Keratinocyte (primary cell): ENCODE measurements at regions not wholly inside any gene's neighbourhood (a gene's known extent, or its start where the extent isn't known, plus 50 kb on each side); places are given as distances from the start of the nearest gene placed in this dataset.

ENCODE experiments used
- DNase-seq: peaks from one replicate; pipeline ENCODE4 v3.0.0-alpha.2; 2011; ENCODE audit warnings: low read depth, missing footprints, low spot score
- FAIRE-seq: peaks from 2 replicates; lab custom pipeline; 2011; peaks lifted over from hg19 to GRCh38; lab: Jason Lieb, UNC
- H2AFZ ChIP-seq: 2 replicates; pipeline ENCODE4 v1.6.0; 2012; ENCODE audit warnings: low read length, control low read depth, inconsistent platforms; ENCODE audit not compliant: control insufficient read depth
- H3K27ac ChIP-seq: 2 replicates; pipeline ENCODE4 v1.5.1; 2011; ENCODE audit warnings: low read length; ENCODE audit not compliant: control insufficient read depth, insufficient read depth
- H3K27me3 ChIP-seq: 3 replicates; pipeline ENCODE4 v1.6.0; 2011; ENCODE audit warnings: low read length; ENCODE audit not compliant: control insufficient read depth, insufficient read depth; ENCODE audit errors: extremely low read depth
- H3K36me3 ChIP-seq, 2 experiments: 2 replicates in 1 of 2; 3 replicates in 1 of 2; pipeline ENCODE4 v1.5.1; 2011; ENCODE audit warnings: low read length in 2 of 2, mild to moderate bottlenecking in 1 of 2; ENCODE audit not compliant: control insufficient read depth in 2 of 2, insufficient read depth in 2 of 2; ENCODE audit errors: extremely low read depth in 1 of 2
- H3K4me1 ChIP-seq: 3 replicates; pipeline ENCODE4 v1.5.1; 2011; ENCODE audit warnings: low read length; ENCODE audit not compliant: control insufficient read depth, insufficient read depth; ENCODE audit errors: extremely low read depth
- H3K4me2 ChIP-seq: 3 replicates; pipeline ENCODE4 v1.6.0; 2011; ENCODE audit warnings: low read depth, low read length; ENCODE audit not compliant: control insufficient read depth, insufficient read depth; ENCODE audit errors: extremely low read depth
- H3K4me3 ChIP-seq, 3 experiments: fragments of 200-600 bp in 1 of 3; sonication (generic) in 1 of 3; 2 replicates in 2 of 3; 3 replicates in 1 of 3; pipeline ENCODE4 v1.5.1; 2011 to 2016; ENCODE audit warnings: low read length in 3 of 3, mild to moderate bottlenecking in 3 of 3, control low read depth in 2 of 3, inconsistent platforms in 1 of 3, low read depth in 1 of 3, mixed read lengths in 1 of 3, mixed run types in 1 of 3, moderate library complexity in 1 of 3; ENCODE audit not compliant: control insufficient read depth in 2 of 3, insufficient read depth in 2 of 3; ENCODE audit errors: extremely low read depth in 1 of 3
- H3K79me2 ChIP-seq: 2 replicates; pipeline ENCODE4 v1.6.0; 2012; ENCODE audit warnings: low read length; ENCODE audit not compliant: control insufficient read depth, insufficient read depth
- H3K9ac ChIP-seq: 3 replicates; pipeline ENCODE4 v1.6.0; 2011; ENCODE audit warnings: low read length; ENCODE audit not compliant: control insufficient read depth, insufficient read depth; ENCODE audit errors: extremely low read depth
- H3K9me1 ChIP-seq: 3 replicates; pipeline ENCODE4 v1.6.0; 2011; ENCODE audit warnings: low read length; ENCODE audit not compliant: control insufficient read depth, insufficient read depth; ENCODE audit errors: extremely low read depth
- H3K9me3 ChIP-seq: 2 replicates; pipeline ENCODE4 v1.5.1; 2012; ENCODE audit warnings: low read depth, low read length; ENCODE audit not compliant: control insufficient read depth
- H4K20me1 ChIP-seq: 3 replicates; pipeline ENCODE4 v1.6.0; 2011; ENCODE audit warnings: low read length; ENCODE audit not compliant: control insufficient read depth, insufficient read depth; ENCODE audit errors: extremely low read depth
- CTCF ChIP-seq, 3 experiments: IDR thresholded peaks in 1 of 3; conservative IDR thresholded peaks in 1 of 3; optimal IDR thresholded peaks in 1 of 3; 2 replicates in 2 of 3; 3 replicates in 1 of 3; pipeline versions ENCODE3 to v1.5.1; 2011; ENCODE audit warnings: low read length in 3 of 3, mild to moderate bottlenecking in 3 of 3, moderate library complexity in 2 of 3, control low read depth in 1 of 3, inconsistent platforms in 1 of 3; ENCODE audit not compliant: insufficient read depth in 2 of 3; ENCODE audit errors: extremely low read depth in 1 of 3
- EZH2 ChIP-seq: IDR thresholded peaks from one replicate; pipeline ENCODE4 v1.6.1; 2012; ENCODE audit warnings: inconsistent platforms, mild to moderate bottlenecking, low read length, moderate library complexity
- dilution Hi-C: fragments of 300-500 bp; cut with MboI; formaldehyde crosslinking; loops from one replicate; pipeline ENCODE4 v1.7.0; 2020; ENCODE audit warnings: low sequenced_read_pairs; ENCODE audit not compliant: extremely low pct_ligation_motif_present

DNA sequence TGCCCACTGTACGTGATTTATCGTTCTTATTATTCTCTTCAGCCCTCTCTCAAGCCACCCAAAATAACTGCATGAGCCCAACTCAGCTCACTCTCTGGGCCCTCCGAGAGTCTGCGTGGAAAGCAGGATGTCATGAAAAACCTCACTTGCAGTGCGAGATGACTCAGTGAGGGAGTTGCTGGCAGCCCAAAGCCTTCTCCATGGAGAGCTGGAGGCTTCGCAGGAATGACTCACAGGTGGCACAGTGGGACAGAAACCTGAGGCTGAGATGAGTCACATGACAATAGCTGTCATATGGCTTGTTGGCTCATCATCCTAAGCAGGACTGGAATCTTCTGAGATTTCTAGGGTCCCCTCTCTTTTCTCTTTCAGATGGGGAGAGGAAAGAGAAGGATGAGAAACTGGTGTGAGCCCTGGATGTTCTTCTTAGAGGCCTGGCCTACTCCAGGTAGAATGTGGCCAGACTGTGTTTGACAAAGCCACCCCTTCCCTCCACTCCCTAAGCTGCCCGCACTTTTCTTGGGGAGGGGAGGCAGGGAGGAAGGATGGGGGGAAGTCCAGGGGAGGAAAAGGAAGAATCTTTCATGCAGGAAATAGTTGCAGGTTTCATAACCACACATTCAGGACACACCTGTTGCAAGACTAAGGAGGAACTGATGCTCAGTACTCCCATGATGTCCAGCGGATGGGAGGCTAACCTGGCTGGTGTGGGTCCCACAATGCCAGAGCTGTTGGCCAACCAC, 160.6 kb upstream of the RPL38 start:
- H3K9me1 ChIP-seq = no peaks in the 10 kb centered on the region
- H4K20me1 ChIP-seq = no peaks in the 10 kb centered on the region
- no peak overlapping the region for H3K4me3 ChIP-seq
- no peaks in the 10 kb centered on the region for H3K9me3 ChIP-seq
- dilution Hi-C loops = no loop called here
- peaks cover 14% of the 10 kb centered on the region for H3K27me3 ChIP-seq
- FAIRE-seq (peak; percentile 85), DNase-seq (peak; percentile 56)
- H3K27ac ChIP-seq = no peak overlapping the region
- peaks cover 13% of the 10 kb centered on the region for H3K4me1 ChIP-seq
- no peaks in the 10 kb centered on the region for H3K79me2 ChIP-seq
- TF ChIP-seq EZH2 (no peak), CTCF (optimal IDR thresholded peaks at IDR 0.05 in 1 of 3, IDR thresholded peaks at IDR 0.05 in 1 of 3, conservative IDR thresholded peaks at IDR 0.05 in 1 of 3; ENCODE audit: extremely low read depth in 1 of 3, insufficient read depth in 2 of 3, low read length in 3 of 3) (no peak)
- H3K9ac ChIP-seq = no peak overlapping the region
- H3K4me2 ChIP-seq = no peak overlapping the region
- H3K36me3 ChIP-seq = no peaks in the 10 kb centered on the region
- H2AFZ ChIP-seq = no peak overlapping the region

- H2AFZ ChIP-seq = no peak overlapping the region
- no peak for FAIRE-seq
These were observed 159.5 kb upstream of the RPL38 start for GRCh38 chr17:74043976-74044375.

More at GRCh38 chr17:74043976-74044375, 159.5 kb upstream of the RPL38 start:
- DNase-seq = no peak
- no peaks in the 10 kb centered on the region for H3K9me3 ChIP-seq
- H3K4me1 ChIP-seq = peaks cover 13% of the 10 kb centered on the region
- no peaks in the 10 kb centered on the region for H3K36me3 ChIP-seq
- dilution Hi-C loops = no loop called here
- no peaks in the 10 kb centered on the region for H3K79me2 ChIP-seq
- H3K9me1 ChIP-seq = no peaks in the 10 kb centered on the region
- peaks cover 14% of the 10 kb centered on the region for H3K27me3 ChIP-seq
- H3K4me2 ChIP-seq = no peak overlapping the region
- H3K9ac ChIP-seq = no peak overlapping the region
- H4K20me1 ChIP-seq = no peaks in the 10 kb centered on the region
- no peak for TF ChIP-seq CTCF (optimal IDR thresholded peaks at IDR 0.05 in 1 of 3, IDR thresholded peaks at IDR 0.05 in 1 of 3, conservative IDR thresholded peaks at IDR 0.05 in 1 of 3; ENCODE audit: extremely low read depth in 1 of 3, insufficient read depth in 2 of 3, low read length in 3 of 3)
- no peak for TF ChIP-seq EZH2
- H3K4me3 ChIP-seq = no peak overlapping the region
- no peak overlapping the region for H3K27ac ChIP-seq
